GM12891 (cell line): ENCODE measurements at regions not wholly inside any gene's neighbourhood (a gene's known extent, or its start where the extent isn't known, plus 50 kb on each side); places are given as distances from the start of the nearest gene placed in this dataset.

Source experiments
- POLR2A ChIP-seq: IDR thresholded peaks from 2 replicates; pipeline ENCODE4 v1.6.1; 2011; ENCODE audit warnings: low read depth, low read length, control low read depth
- POLR2AphosphoS5 ChIP-seq: IDR thresholded peaks from 2 replicates; pipeline ENCODE4 v1.6.1; 2011; ENCODE audit warnings: low read depth, low read length, control low read depth
- SPI1 ChIP-seq: IDR thresholded peaks from 2 replicates; pipeline ENCODE4 v1.6.1; 2011; ENCODE audit warnings: low read depth, low read length, control low read depth

DNA sequence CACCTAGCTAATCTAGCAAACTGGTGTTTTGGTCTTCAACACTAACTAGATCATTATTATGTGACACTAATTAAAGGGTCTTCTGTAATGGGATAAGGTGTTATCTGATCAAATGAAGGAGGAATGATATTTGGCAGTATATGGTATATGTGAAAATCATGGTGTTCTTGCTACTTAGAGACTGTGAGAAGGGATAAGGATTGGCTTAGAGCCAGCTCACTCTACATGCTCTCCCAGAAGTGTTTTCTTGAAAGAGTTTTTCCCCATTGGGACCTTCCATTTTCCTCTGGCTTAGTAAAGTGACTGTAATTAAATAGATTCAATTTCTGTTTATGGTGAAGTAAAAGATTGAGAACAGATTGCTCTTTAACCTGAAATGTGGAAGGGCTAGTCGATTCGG is 71.2 kb upstream of the RGL1 start:
- TF ChIP-seq POLR2AphosphoS5 (no peak), SPI1 (no peak), POLR2A (no peak)
